ENCODE measurements at regions not wholly inside any gene's neighbourhood (a gene's known extent, or its start where the extent isn't known, plus 50 kb on each side); places are given as distances from the start of the nearest gene placed in this dataset.

DNA sequence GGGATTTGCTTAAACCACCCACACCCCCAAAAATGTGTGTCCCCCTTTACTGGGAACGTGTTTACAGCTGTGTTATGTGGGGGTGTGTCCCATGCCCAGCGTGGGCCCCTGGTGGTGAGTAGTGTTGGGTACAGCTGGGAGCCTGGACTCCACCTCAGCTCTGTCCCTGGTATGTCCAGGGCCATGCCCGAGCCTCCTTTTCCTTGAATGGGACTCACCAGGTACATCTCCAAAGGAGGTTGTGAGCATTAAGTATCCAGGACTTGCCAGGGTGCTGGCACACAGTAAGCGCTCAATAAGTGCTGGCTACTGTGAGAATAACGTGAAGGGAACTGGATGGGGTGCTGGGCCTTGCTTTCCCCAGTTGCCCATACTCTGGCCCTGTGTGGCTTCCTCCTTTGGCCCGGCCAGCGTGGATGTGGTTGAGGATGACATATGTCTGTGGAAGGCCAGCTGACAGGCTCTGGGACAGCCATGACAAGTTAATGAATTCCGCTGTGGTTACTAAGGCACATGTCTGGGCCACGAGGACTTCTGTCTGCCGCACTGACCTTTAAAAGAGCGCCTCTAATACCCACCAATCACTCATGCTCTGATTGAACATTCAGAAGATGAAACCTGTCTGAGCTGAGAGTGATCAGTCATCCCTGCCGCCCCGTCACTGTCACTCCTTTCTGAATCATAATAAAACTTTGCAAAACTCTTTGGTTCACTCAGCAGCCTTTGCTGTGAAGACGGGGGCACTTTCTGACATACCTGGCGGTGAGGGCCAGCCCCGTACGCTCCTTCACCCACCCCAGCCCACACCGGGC, 74.7 kb downstream of the DIO3 start:
- TF ChIP-seq GATA3 (IDR thresholded peaks at IDR 0.05; ENCODE audit: low read depth, low read length) = no peak
- no peak for TF ChIP-seq GATA2 (IDR thresholded peaks at IDR 0.05; ENCODE audit: low read depth, low read length)
